HCT116 (cell line): ENCODE measurements at regions not wholly inside any gene's neighbourhood (a gene's known extent, or its start where the extent isn't known, plus 50 kb on each side); places are given as distances from the start of the nearest gene placed in this dataset.

Experiments used
- ATAC-seq: fragments of 200-7000 bp; cut with Tn5 transposase; 2 replicates; pipeline ENCODE4 v1.9.1; 2020; ENCODE audit warnings: mild to moderate bottlenecking, moderate library complexity
- BruUV-seq: library from RNA; stranded (reverse); fragments of 400-500 nt; replicated peaks from 2 replicates; lab custom pipeline; 2021; lab: Mats Ljungman, UMichigan
- CTCF ChIA-PET: fragments of 300-600 bp; sonication (Branson Sonifier 250); formaldehyde crosslinking; loops from one replicate; lab custom pipeline; 2021; ENCODE audit warnings: antibody characterized with exemption; lab: Charles Lee
- POLR2A ChIA-PET: fragments of 300-600, 350-600 bp; sonication (Branson Sonifier 250); formaldehyde crosslinking; loops from one replicate; lab custom pipeline; 2021; ENCODE audit warnings: antibody characterized with exemption; lab: Charles Lee
- RAD21 ChIA-PET, 2 experiments: fragments of 300-600 bp; sonication (Branson Sonifier 250); formaldehyde crosslinking; loops; one replicate each; lab custom pipeline; 2023; ENCODE audit warnings: low total read pairs in 2 of 2; ENCODE audit not compliant: uncharacterized antibody in 2 of 2, unreplicated experiment in 2 of 2, low non-redundant PET in 1 of 2; lab: Charles Lee
- DNase-seq: peaks from one replicate; pipeline ENCODE4 v3.0.0-alpha.2; 2010; ENCODE audit warnings: low read depth, low spot score
- H2AFZ ChIP-seq: fragments of 200-600 bp; shearing (Covaris generic), sonication (generic); 2 replicates; pipeline ENCODE4 v1.6.1; 2017; ENCODE audit warnings: low read depth, mixed run types, mixed read lengths, antibody characterized with exemption, low read length; ENCODE audit not compliant: poor library complexity, severe bottlenecking
- H3K27ac ChIP-seq: 2 replicates; pipeline ENCODE4 v1.5.1; 2012; ENCODE audit warnings: low read depth, low read length
- H3K27me3 ChIP-seq: fragments of 200-600 bp; sonication (generic); 2 replicates; pipeline ENCODE4 v1.6.1; 2016; ENCODE audit warnings: mixed run types, low read length, mixed read lengths; ENCODE audit not compliant: insufficient read depth
- H3K36me3 ChIP-seq, 2 experiments: fragments of 200-500 bp in 1 of 2; fragments of 200-600 bp in 1 of 2; sonication (Bioruptor generic) in 1 of 2; sonication (generic) in 1 of 2; 2 replicates each; pipeline versions ENCODE4 v1.5.1 to v1.6.1; 2014 to 2016; ENCODE audit warnings: low read length in 2 of 2, inconsistent platforms in 1 of 2, mixed read lengths in 1 of 2, mixed run types in 1 of 2; ENCODE audit not compliant: insufficient read depth in 2 of 2, control insufficient read depth in 1 of 2
- H3K4me1 ChIP-seq, 2 experiments: fragments of 200-600 bp in 1 of 2; sonication (generic) in 1 of 2; 2 replicates each; pipeline versions ENCODE4 v1.5.1 to v1.6.1; 2012 to 2017; ENCODE audit warnings: low read length in 2 of 2, inconsistent platforms in 1 of 2, mild to moderate bottlenecking in 1 of 2, mixed read lengths in 1 of 2, mixed run types in 1 of 2, moderate library complexity in 1 of 2; ENCODE audit not compliant: insufficient read depth in 2 of 2, control insufficient read depth in 1 of 2
- H3K4me2 ChIP-seq: fragments of 200-600 bp; sonication (generic); 2 replicates; pipeline ENCODE4 v1.6.1; 2017; ENCODE audit warnings: mixed run types, low read length, mixed read lengths
- H3K4me3 ChIP-seq, 2 experiments: fragments of 200-600 bp in 1 of 2; sonication (generic) in 1 of 2; replicated peaks in 1 of 2; 2 replicates each; pipeline ENCODE4 v1.5.1; 2011 to 2016; ENCODE audit warnings: low read length in 2 of 2, control low read depth in 1 of 2, low read depth in 1 of 2, mild to moderate bottlenecking in 1 of 2, mixed read lengths in 1 of 2, mixed run types in 1 of 2
- H3K79me2 ChIP-seq: fragments of 200-600 bp; sonication (generic); 2 replicates; pipeline ENCODE4 v1.6.1; 2017; ENCODE audit warnings: mild to moderate bottlenecking, mixed run types, low read length, moderate library complexity, mixed read lengths; ENCODE audit not compliant: insufficient read depth
- H3K9ac ChIP-seq: fragments of 200-600 bp; sonication (generic); 2 replicates; pipeline ENCODE4 v1.6.1; 2016; ENCODE audit warnings: low read length, mixed read lengths
- H3K9me2 ChIP-seq: fragments of 200-600 bp; sonication (generic), shearing (Covaris generic); 2 replicates; pipeline ENCODE4 v1.6.1; 2017; ENCODE audit warnings: mixed run types, mild to moderate bottlenecking, moderate library complexity; ENCODE audit not compliant: insufficient read depth
- H3K9me3 ChIP-seq, 2 experiments: fragments of 200-500 bp in 1 of 2; fragments of 200-600 bp in 1 of 2; sonication (Bioruptor generic) in 1 of 2; sonication (generic) in 1 of 2; 2 replicates each; pipeline ENCODE4 v1.6.1; 2014 to 2017; ENCODE audit warnings: low read length in 2 of 2, mixed read lengths in 2 of 2, inconsistent platforms in 1 of 2, low read depth in 1 of 2, mild to moderate bottlenecking in 1 of 2, mixed run types in 1 of 2, moderate library complexity in 1 of 2; ENCODE audit not compliant: control insufficient read depth in 1 of 2, insufficient read depth in 1 of 2
- H4K20me1 ChIP-seq: fragments of 200-600 bp; sonication (generic), shearing (Covaris generic); 2 replicates; pipeline ENCODE4 v1.6.1; 2017; ENCODE audit warnings: mixed run types, mild to moderate bottlenecking, moderate library complexity; ENCODE audit not compliant: insufficient read depth
- CEBPB ChIP-seq: IDR thresholded peaks from 2 replicates; pipeline ENCODE4 v1.6.1; 2012; ENCODE audit warnings: low read depth
- RAD21 ChIP-seq: IDR thresholded peaks from 2 replicates; pipeline ENCODE4 v1.6.1; 2012; ENCODE audit warnings: low read depth, mild to moderate bottlenecking
- SIN3A ChIP-seq: IDR thresholded peaks from 2 replicates; pipeline ENCODE4 v1.6.1; 2012; ENCODE audit warnings: low read depth
- SP1 ChIP-seq: IDR thresholded peaks from 2 replicates; pipeline ENCODE4 v1.6.1; 2012; ENCODE audit warnings: low read depth
- YY1 ChIP-seq: IDR thresholded peaks from 2 replicates; pipeline ENCODE4 v1.6.1; 2011; ENCODE audit warnings: low read length, low read depth, moderate library complexity, mild to moderate bottlenecking; ENCODE audit not compliant: insufficient replicate concordance; ENCODE audit errors: extremely low read depth
- intact Hi-C: fragments of 100-400 bp; cut with micrococcal nuclease; formaldehyde crosslinking; loops from 2 replicates; pipeline ENCODE4 v1.10.0; 2022
- TF ChIP-seq, protein P1 (sequence below): IDR thresholded peaks from 2 replicates; pipeline ENCODE4 v1.6.1; 2011; ENCODE audit warnings: mild to moderate bottlenecking, low read length, moderate library complexity; ENCODE audit not compliant: insufficient replicate concordance; ENCODE audit errors: extremely low read depth
- TF ChIP-seq, protein P2 (sequence below): IDR thresholded peaks from 2 replicates; pipeline ENCODE4 v1.6.1; 2012
- TF ChIP-seq, protein P3 (sequence below), 3 experiments: fragments of 200-600 bp in 1 of 3; sonication (generic) in 1 of 3; IDR thresholded peaks in 2 of 3; conservative IDR thresholded peaks in 1 of 3; 2 replicates each; pipeline ENCODE4 v1.5.1; 2012 to 2017; ENCODE audit warnings: low read depth in 2 of 3, low read length in 2 of 3, antibody characterized with exemption in 1 of 3, borderline replicate concordance in 1 of 3, control low read depth in 1 of 3, mild to moderate bottlenecking in 1 of 3, mixed read lengths in 1 of 3, mixed run types in 1 of 3, moderate library complexity in 1 of 3; ENCODE audit not compliant: insufficient read depth in 1 of 3

DNA sequence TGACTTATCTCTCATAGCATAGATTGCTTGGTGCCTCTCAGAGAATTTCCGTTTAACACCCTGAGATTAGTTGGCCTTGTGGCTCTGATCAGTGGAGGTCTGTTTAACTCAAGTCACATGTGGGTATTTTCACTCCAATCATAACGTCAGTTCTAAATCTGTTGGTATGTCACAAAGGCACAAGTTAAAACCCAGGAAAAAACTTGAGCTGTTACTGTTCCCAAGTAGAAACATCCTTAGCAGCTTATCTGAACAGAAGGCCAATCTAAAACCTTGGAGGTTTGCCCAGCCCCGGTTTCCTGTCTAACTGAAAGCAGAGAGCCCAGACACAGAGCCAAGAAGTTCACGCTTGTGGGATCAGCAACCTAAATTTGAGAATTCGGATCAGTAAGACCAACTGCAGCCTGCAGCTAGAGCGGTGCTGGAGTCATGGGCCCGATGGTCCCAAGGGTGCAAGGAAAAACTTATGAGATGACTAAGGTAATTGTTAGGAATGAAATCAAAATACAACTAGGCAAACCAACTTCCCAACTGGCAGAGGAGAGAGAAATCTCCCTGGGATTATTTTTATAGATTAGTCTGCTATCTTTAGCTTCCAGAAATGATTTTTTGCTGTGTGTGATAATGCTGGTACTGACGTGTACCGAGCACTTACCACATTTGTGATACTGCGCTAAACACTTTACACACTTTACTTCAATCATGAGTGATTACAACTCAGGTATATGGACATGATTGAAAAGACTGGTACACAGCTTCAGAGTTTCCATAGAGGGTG, 90.2 kb upstream of the C1orf21 start:
- no peaks in the 10 kb centered on the region for H3K36me3 ChIP-seq
- H3K4me2 ChIP-seq: no peak overlapping the region
- ChIA-PET POLR2A (no interaction called here), CTCF (no interaction called here), RAD21 (no interaction called here)
- H3K4me1 ChIP-seq: no peaks in the 10 kb centered on the region
- no TSS peak for BruUV-seq
- intact Hi-C loops: no loop called here
- no peaks in the 10 kb centered on the region for H3K27me3 ChIP-seq
- no peak overlapping the region for H3K4me3 ChIP-seq
- ATAC-seq: no peak
- H3K27ac ChIP-seq: no peak overlapping the region
- no peak for TF ChIP-seq SP1
- TF ChIP-seq, protein P1, sequence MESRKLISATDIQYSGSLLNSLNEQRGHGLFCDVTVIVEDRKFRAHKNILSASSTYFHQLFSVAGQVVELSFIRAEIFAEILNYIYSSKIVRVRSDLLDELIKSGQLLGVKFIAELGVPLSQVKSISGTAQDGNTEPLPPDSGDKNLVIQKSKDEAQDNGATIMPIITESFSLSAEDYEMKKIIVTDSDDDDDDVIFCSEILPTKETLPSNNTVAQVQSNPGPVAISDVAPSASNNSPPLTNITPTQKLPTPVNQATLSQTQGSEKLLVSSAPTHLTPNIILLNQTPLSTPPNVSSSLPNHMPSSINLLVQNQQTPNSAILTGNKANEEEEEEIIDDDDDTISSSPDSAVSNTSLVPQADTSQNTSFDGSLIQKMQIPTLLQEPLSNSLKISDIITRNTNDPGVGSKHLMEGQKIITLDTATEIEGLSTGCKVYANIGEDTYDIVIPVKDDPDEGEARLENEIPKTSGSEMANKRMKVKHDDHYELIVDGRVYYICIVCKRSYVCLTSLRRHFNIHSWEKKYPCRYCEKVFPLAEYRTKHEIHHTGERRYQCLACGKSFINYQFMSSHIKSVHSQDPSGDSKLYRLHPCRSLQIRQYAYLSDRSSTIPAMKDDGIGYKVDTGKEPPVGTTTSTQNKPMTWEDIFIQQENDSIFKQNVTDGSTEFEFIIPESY: no peak
- TF ChIP-seq YY1: no peak
- TF ChIP-seq RAD21: no peak
- TF ChIP-seq CEBPB: no peak
- TF ChIP-seq, protein P2, sequence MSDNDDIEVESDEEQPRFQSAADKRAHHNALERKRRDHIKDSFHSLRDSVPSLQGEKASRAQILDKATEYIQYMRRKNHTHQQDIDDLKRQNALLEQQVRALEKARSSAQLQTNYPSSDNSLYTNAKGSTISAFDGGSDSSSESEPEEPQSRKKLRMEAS: no peak
- TF ChIP-seq, protein P3, sequence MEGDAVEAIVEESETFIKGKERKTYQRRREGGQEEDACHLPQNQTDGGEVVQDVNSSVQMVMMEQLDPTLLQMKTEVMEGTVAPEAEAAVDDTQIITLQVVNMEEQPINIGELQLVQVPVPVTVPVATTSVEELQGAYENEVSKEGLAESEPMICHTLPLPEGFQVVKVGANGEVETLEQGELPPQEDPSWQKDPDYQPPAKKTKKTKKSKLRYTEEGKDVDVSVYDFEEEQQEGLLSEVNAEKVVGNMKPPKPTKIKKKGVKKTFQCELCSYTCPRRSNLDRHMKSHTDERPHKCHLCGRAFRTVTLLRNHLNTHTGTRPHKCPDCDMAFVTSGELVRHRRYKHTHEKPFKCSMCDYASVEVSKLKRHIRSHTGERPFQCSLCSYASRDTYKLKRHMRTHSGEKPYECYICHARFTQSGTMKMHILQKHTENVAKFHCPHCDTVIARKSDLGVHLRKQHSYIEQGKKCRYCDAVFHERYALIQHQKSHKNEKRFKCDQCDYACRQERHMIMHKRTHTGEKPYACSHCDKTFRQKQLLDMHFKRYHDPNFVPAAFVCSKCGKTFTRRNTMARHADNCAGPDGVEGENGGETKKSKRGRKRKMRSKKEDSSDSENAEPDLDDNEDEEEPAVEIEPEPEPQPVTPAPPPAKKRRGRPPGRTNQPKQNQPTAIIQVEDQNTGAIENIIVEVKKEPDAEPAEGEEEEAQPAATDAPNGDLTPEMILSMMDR (IDR thresholded peaks at IDR 0.05 in 2 of 3, conservative IDR thresholded peaks at IDR 0.05 in 1 of 3; ENCODE audit: borderline replicate concordance in 1 of 3, insufficient read depth in 1 of 3, low read depth in 2 of 3, low read length in 2 of 3): no peak
- TF ChIP-seq SIN3A: no peak
- H3K9me2 ChIP-seq: no peaks in the 10 kb centered on the region
- no peaks in the 10 kb centered on the region for H3K9me3 ChIP-seq
- no peak overlapping the region for H2AFZ ChIP-seq
- no peak overlapping the region for H3K9ac ChIP-seq
- H3K79me2 ChIP-seq: no peaks in the 10 kb centered on the region
- H4K20me1 ChIP-seq: no peaks in the 10 kb centered on the region
- no peak for DNase-seq
